SK-N-SH (cell line): ENCODE measurements at regions not wholly inside any gene's neighbourhood (a gene's known extent, or its start where the extent isn't known, plus 50 kb on each side); places are given as distances from the start of the nearest gene placed in this dataset.

Source experiments
- CHD2 ChIP-seq: fragments of 150-350 bp; IDR thresholded peaks from 2 replicates; pipeline ENCODE4 v1.6.1; 2018; ENCODE audit warnings: low read length; ENCODE audit not compliant: partially characterized antibody
- FOXJ3 ChIP-seq: sonication (generic); formaldehyde crosslinking; IDR thresholded peaks from 2 replicates; pipeline ENCODE4 v1.5.1; 2020; ENCODE audit warnings: mild to moderate bottlenecking, missing genetic modification reagents
- GABPA ChIP-seq: IDR thresholded peaks from 2 replicates; pipeline ENCODE4 v1.4.0; 2012; ENCODE audit warnings: low read depth, mild to moderate bottlenecking
- JUND ChIP-seq: IDR thresholded peaks from 2 replicates; pipeline ENCODE4 v1.4.0; 2012
- POLR2AphosphoS5 ChIP-seq: IDR thresholded peaks from 2 replicates; pipeline ENCODE4 v1.6.1; 2012; ENCODE audit warnings: low read depth, low read length
- RAD21 ChIP-seq: IDR thresholded peaks from 2 replicates; pipeline ENCODE4 v1.6.1; 2012; ENCODE audit warnings: mild to moderate bottlenecking, low read length
- RFX5 ChIP-seq: IDR thresholded peaks from 2 replicates; pipeline ENCODE4 v1.6.1; 2012; ENCODE audit warnings: mild to moderate bottlenecking, improper control_type of control experiment, low read length
- RXRA ChIP-seq: IDR thresholded peaks from 2 replicates; pipeline ENCODE4 v1.4.0; 2012; ENCODE audit warnings: low read depth, mild to moderate bottlenecking, borderline replicate concordance
- TAF1 ChIP-seq: IDR thresholded peaks from 2 replicates; pipeline ENCODE4 v1.6.1; 2012; ENCODE audit warnings: low read depth, mild to moderate bottlenecking, low read length, moderate library complexity, borderline replicate concordance
- TCF12 ChIP-seq: IDR thresholded peaks from 2 replicates; pipeline ENCODE4 v1.4.0; 2012
- USF2 ChIP-seq: fragments of 150-350 bp; IDR thresholded peaks from 2 replicates; pipeline ENCODE4 v1.6.1; 2017; ENCODE audit warnings: antibody characterized with exemption, low read length, low read depth, borderline replicate concordance
- TF ChIP-seq, protein P1 (sequence below): fragments of 200-600 bp; sonication (generic); IDR thresholded peaks from 2 replicates; pipeline ENCODE4 v1.6.1; 2017; ENCODE audit warnings: antibody characterized with exemption, mild to moderate bottlenecking, moderate library complexity
- TF ChIP-seq, protein P2 (sequence below): IDR thresholded peaks from 2 replicates; pipeline ENCODE4 v1.4.0; 2012; ENCODE audit warnings: low read depth
- TF ChIP-seq, protein P3 (sequence below): IDR thresholded peaks from 2 replicates; pipeline ENCODE4 v1.4.0; 2012; ENCODE audit warnings: low read depth, borderline replicate concordance

DNA sequence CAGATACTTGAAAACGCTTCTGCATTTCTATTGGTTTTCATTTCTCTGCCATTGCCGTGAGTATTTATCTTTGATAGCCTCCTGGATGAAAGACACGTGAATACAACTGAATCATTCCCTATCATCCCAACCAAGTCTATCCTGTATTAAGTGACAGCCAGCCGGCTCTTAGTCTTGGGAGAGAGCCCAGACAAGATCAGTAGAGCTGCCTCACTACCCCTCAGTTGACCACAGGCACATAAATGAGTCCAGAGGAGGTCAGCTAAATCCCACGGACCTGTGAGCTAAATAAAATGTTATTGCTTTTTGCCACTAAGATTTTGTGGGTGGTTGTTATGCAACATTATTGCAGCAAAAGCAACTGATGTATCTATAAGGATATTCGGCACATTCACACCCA, 639.0 kb upstream of the ACO1 start:
- TF ChIP-seq RFX5 (no peak), USF2 (no peak), RAD21 (no peak), CHD2 (no peak), TAF1 (no peak), JUND (no peak), RXRA (no peak), TCF12 (no peak), GABPA (no peak), FOXJ3 (CRISPR knock-in tag) (no peak), POLR2AphosphoS5 (no peak)
- TF ChIP-seq, protein P1, sequence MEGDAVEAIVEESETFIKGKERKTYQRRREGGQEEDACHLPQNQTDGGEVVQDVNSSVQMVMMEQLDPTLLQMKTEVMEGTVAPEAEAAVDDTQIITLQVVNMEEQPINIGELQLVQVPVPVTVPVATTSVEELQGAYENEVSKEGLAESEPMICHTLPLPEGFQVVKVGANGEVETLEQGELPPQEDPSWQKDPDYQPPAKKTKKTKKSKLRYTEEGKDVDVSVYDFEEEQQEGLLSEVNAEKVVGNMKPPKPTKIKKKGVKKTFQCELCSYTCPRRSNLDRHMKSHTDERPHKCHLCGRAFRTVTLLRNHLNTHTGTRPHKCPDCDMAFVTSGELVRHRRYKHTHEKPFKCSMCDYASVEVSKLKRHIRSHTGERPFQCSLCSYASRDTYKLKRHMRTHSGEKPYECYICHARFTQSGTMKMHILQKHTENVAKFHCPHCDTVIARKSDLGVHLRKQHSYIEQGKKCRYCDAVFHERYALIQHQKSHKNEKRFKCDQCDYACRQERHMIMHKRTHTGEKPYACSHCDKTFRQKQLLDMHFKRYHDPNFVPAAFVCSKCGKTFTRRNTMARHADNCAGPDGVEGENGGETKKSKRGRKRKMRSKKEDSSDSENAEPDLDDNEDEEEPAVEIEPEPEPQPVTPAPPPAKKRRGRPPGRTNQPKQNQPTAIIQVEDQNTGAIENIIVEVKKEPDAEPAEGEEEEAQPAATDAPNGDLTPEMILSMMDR, result no peak
- TF ChIP-seq, protein P2, sequence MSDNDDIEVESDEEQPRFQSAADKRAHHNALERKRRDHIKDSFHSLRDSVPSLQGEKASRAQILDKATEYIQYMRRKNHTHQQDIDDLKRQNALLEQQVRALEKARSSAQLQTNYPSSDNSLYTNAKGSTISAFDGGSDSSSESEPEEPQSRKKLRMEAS, result no peak
- TF ChIP-seq, protein P3, sequence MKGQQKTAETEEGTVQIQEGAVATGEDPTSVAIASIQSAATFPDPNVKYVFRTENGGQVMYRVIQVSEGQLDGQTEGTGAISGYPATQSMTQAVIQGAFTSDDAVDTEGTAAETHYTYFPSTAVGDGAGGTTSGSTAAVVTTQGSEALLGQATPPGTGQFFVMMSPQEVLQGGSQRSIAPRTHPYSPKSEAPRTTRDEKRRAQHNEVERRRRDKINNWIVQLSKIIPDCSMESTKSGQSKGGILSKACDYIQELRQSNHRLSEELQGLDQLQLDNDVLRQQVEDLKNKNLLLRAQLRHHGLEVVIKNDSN, result no peak
